ENCODE measurements at regions not wholly inside any gene's neighbourhood (a gene's known extent, or its start where the extent isn't known, plus 50 kb on each side); places are given as distances from the start of the nearest gene placed in this dataset.
"Not testable (repeated sequence)": the region's sequence is repeated elsewhere in the genome, so short reads cannot be mapped to it uniquely, and the experiment has no call there.

DNA sequence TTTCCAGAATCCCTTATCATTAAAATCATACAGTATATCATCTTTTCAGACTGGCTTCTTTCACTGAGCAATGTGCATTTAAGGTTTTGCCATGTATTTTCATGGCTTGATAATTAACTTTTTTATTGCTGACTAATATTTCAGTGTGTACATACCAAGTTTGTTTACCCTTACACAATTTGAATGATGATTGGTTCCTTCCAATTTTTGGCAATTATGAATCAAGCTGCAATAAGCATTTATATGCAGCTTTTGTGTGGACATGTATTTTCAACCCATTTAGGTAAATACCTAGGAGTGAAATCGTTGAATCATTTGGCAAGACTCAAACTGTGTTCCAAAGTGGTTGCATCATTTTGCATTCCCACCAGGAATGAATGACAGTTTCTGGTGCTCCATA lies 272.8 kb downstream of the CNTNAP3 start:
- not testable (repeated sequence) for TF ChIP-seq SUZ12 (IDR thresholded peaks at IDR 0.05; ENCODE audit: extremely low read depth, insufficient read depth, insufficient read length); ZNF274 (IDR thresholded peaks at IDR 0.05; ENCODE audit: low read depth, low read length); YY1 (IDR thresholded peaks at IDR 0.05; ENCODE audit: insufficient read depth, insufficient read length)

Data from NT2/D1 (cell line).